K562 (cell line): ENCODE measurements at regions not wholly inside any gene's neighbourhood (a gene's known extent, or its start where the extent isn't known, plus 50 kb on each side); places are given as distances from the start of the nearest gene placed in this dataset.

Experiments
- ATAC-seq: fragments of 200-7000 bp; cut with Tn5 transposase; 3 replicates; pipeline ENCODE4 v1.9.1; 2020; ENCODE audit warnings: moderate library complexity
- BruUV-seq: library from RNA; stranded (reverse); fragments of 400-500 nt; replicated peaks from 2 replicates; lab custom pipeline; 2021; lab: Mats Ljungman, UMichigan
- CTCF ChIA-PET: fragments of 300-600 bp; formaldehyde crosslinking; extraction: SDS; loops from one replicate; lab custom pipeline; 2021; ENCODE audit warnings: low intra/inter-chr PET ratio; lab: Yijun Ruan, JAX
- POLR2A ChIA-PET: fragments of 300-600, 350-650 bp; sonication (Branson Sonifier 250); formaldehyde crosslinking; extraction: SDS; loops from one replicate; lab custom pipeline; 2021; ENCODE audit warnings: antibody characterized with exemption, inconsistent platforms; lab: Yijun Ruan, JAX
- DNase-seq, 4 experiments: peaks; one replicate each; pipeline versions ENCODE4 v3.0.0 to v3.0.0-alpha.2; 2011 to 2018; ENCODE audit warnings: low spot score in 3 of 4, mixed read lengths in 3 of 4; ENCODE audit errors: extremely low read depth in 1 of 4
- FAIRE-seq: peaks from 2 replicates; lab custom pipeline; 2011; peaks lifted over from hg19 to GRCh38; lab: Jason Lieb, UNC
- H2AFZ ChIP-seq: 2 replicates; pipeline ENCODE4 v1.6.0; 2011; ENCODE audit warnings: low read depth, low read length, control low read depth, inconsistent platforms
- H3K27ac ChIP-seq: fragments of 200-600 bp; 3 replicates; pipeline ENCODE4 v1.8.0; 2011; ENCODE audit warnings: low read depth, mild to moderate bottlenecking, control low read depth, inconsistent platforms, low read length, moderate library complexity, mixed read lengths; ENCODE audit errors: extremely low read depth
- H3K27me3 ChIP-seq, 2 experiments: fragments of 300-600 bp in 1 of 2; 2 replicates in 1 of 2; 3 replicates in 1 of 2; pipeline versions ENCODE4 v1.6.0 to v1.8.0; 2011; ENCODE audit warnings: inconsistent platforms in 2 of 2, low read length in 2 of 2, mild to moderate bottlenecking in 1 of 2, mixed read lengths in 1 of 2, moderate library complexity in 1 of 2; ENCODE audit not compliant: control insufficient read depth in 2 of 2, insufficient read depth in 2 of 2
- H3K36me3 ChIP-seq: fragments of 300-600 bp; 3 replicates; pipeline ENCODE4 v1.8.0; 2011; ENCODE audit warnings: mild to moderate bottlenecking, low read length, inconsistent platforms; ENCODE audit not compliant: control insufficient read depth, insufficient read depth
- H3K4me1 ChIP-seq, 2 experiments: fragments of 200-600 bp in 1 of 2; replicated peaks in 1 of 2; 2 replicates in 1 of 2; 3 replicates in 1 of 2; pipeline versions ENCODE4 v1.5.1 to v1.8.0; 2011; ENCODE audit warnings: inconsistent platforms in 2 of 2, low read length in 2 of 2, mild to moderate bottlenecking in 1 of 2, mixed read lengths in 1 of 2, moderate library complexity in 1 of 2; ENCODE audit not compliant: control insufficient read depth in 2 of 2, insufficient read depth in 2 of 2
- H3K4me2 ChIP-seq: 2 replicates; pipeline ENCODE4 v1.6.1; 2011; ENCODE audit warnings: low read length, control low read depth, inconsistent platforms, mixed read lengths; ENCODE audit not compliant: insufficient read depth
- H3K4me3 ChIP-seq: fragments of 200-600 bp; sonication (generic), shearing (Covaris generic); 2 replicates; pipeline ENCODE4 v1.5.1; 2016; ENCODE audit warnings: control low read depth, inconsistent platforms
- H3K79me2 ChIP-seq: fragments of 200-600 bp; 3 replicates; pipeline ENCODE4 v1.8.0; 2011; ENCODE audit warnings: low read length, inconsistent platforms; ENCODE audit not compliant: control insufficient read depth, insufficient read depth
- H3K9ac ChIP-seq, 2 experiments: 2 replicates each; pipeline versions ENCODE4 v1.6.0 to v1.6.1; 2011; ENCODE audit warnings: low read depth in 2 of 2, low read length in 2 of 2, control low read depth in 1 of 2, inconsistent platforms in 1 of 2, mild to moderate bottlenecking in 1 of 2, mixed read lengths in 1 of 2; ENCODE audit not compliant: insufficient read depth in 1 of 2
- H3K9me1 ChIP-seq: one replicate; pipeline ENCODE4 v1.6.0; 2011; ENCODE audit warnings: inconsistent platforms, mild to moderate bottlenecking, low read length, moderate library complexity; ENCODE audit not compliant: control insufficient read depth, insufficient read depth
- H3K9me3 ChIP-seq: replicated peaks from 2 replicates; pipeline ENCODE4 v1.5.1; 2011; ENCODE audit warnings: low read depth, low read length, inconsistent platforms; ENCODE audit not compliant: control insufficient read depth, insufficient read depth
- H4K20me1 ChIP-seq: replicated peaks from 2 replicates; pipeline ENCODE4 v1.6.1; 2011; ENCODE audit warnings: low read length, inconsistent platforms, mixed read lengths; ENCODE audit not compliant: control insufficient read depth, insufficient read depth
- ARID1B ChIP-seq: fragments of 450-650 bp; IDR thresholded peaks from 2 replicates; pipeline ENCODE4 v1.6.1; 2016; ENCODE audit warnings: antibody characterized with exemption, mild to moderate bottlenecking, inconsistent platforms
- BRF2 ChIP-seq: IDR thresholded peaks from 3 replicates; pipeline ENCODE4 v1.6.1; 2011; ENCODE audit warnings: borderline replicate concordance, mild to moderate bottlenecking; ENCODE audit not compliant: insufficient read length, insufficient read depth
- CBFB ChIP-seq: sonication (generic); formaldehyde crosslinking; IDR thresholded peaks from 2 replicates; pipeline ENCODE4 v1.4.0; 2020; ENCODE audit warnings: mild to moderate bottlenecking, missing genetic modification reagents
- ETS1 ChIP-seq: conservative IDR thresholded peaks from 2 replicates; pipeline ENCODE4 v1.6.1; 2011; ENCODE audit warnings: low read depth, mild to moderate bottlenecking, low read length; ENCODE audit not compliant: control insufficient read depth
- HOMEZ ChIP-seq: fragments of 250-450 bp; sonication (Bioruptor Pico); IDR thresholded peaks from 2 replicates; pipeline ENCODE4 v1.4.0; 2020; ENCODE audit warnings: mild to moderate bottlenecking, moderate library complexity
- KDM2B ChIP-seq: fragments of 250-450 bp; sonication (Bioruptor Pico); IDR thresholded peaks from 2 replicates; pipeline ENCODE4 v1.8.0; 2021; ENCODE audit warnings: mild to moderate bottlenecking, moderate library complexity
- SMAD2 ChIP-seq: fragments of 150-350 bp; IDR thresholded peaks from 2 replicates; pipeline ENCODE4 v1.6.1; 2014; ENCODE audit warnings: low read depth, mild to moderate bottlenecking, low read length
- SMARCE1 ChIP-seq: fragments of 450-650 bp; IDR thresholded peaks from 2 replicates; pipeline ENCODE4 v1.7.1; 2016; ENCODE audit warnings: mild to moderate bottlenecking
- STAG1 ChIP-seq: sonication (generic); formaldehyde crosslinking; IDR thresholded peaks from 2 replicates; pipeline ENCODE4 v1.5.0; 2020; ENCODE audit warnings: missing genetic modification reagents, borderline replicate concordance
- TAF15 ChIP-seq: fragments of 200-400 bp; formaldehyde crosslinking; IDR thresholded peaks from 2 replicates; pipeline ENCODE4 v1.6.1; 2017; ENCODE audit warnings: mild to moderate bottlenecking, low read depth, low read length, moderate library complexity
- TEAD4 ChIP-seq, 2 experiments: sonication (generic) in 1 of 2; formaldehyde crosslinking in 1 of 2; IDR thresholded peaks; 2 replicates each; pipeline versions ENCODE4 v1.6.1 to v1.8.0; 2012 to 2022; ENCODE audit warnings: borderline replicate concordance in 1 of 2, inconsistent platforms in 1 of 2, low read length in 1 of 2, mild to moderate bottlenecking in 1 of 2, missing genetic modification reagents in 1 of 2
- USF1 ChIP-seq: sonication (generic); formaldehyde crosslinking; IDR thresholded peaks from 2 replicates; pipeline ENCODE4 v1.9.0; 2022; ENCODE audit warnings: mild to moderate bottlenecking, missing genetic modification reagents
- WGBS: fragments of 100-300 bp; shearing (Covaris generic); methylation state at CpG from one replicate; pipeline ENCODE4 v1.1.6; 2016; ENCODE audit warnings: low coverage, mixed read lengths; ENCODE audit not compliant: insufficient coverage; ENCODE audit errors: missing lambda C conversion rate; 5-methylcytosine and 5-hydroxymethylcytosine counted together
- in situ Hi-C: fragments of 300-500 bp; cut with MboI; formaldehyde crosslinking; loops from 4 replicates; pipeline ENCODE4 v1.15.0; 2018; ENCODE audit warnings: inconsistent platforms, mixed read lengths
- intact Hi-C: fragments of 100-400 bp; cut with micrococcal nuclease; formaldehyde crosslinking; loops from 2 replicates; pipeline ENCODE4 v1.14.2; 2022

- 0 out of 3 replicates have a peak, but pooled peaks have one; percentile 2 for ATAC-seq
- H3K36me3 ChIP-seq, result no peaks in the 10 kb centered on the region
- 3% methylated on average over 1 of the region's 1 CpG for WGBS
- H3K4me1 ChIP-seq, result peaks cover 0 to 13% of the 10 kb centered on the region in 2 experiments; a peak in 4 of 5 replicates
- no peaks in the 10 kb centered on the region for H3K79me2 ChIP-seq
- H4K20me1 ChIP-seq, result peaks cover 26% of the 10 kb centered on the region; the same call in 1 of the 2 replicates
- H3K27me3 ChIP-seq, result peaks cover 15 to 43% of the 10 kb centered on the region in 2 experiments; a peak in 4 of 5 replicates
- no peaks in the 10 kb centered on the region for H3K9me3 ChIP-seq
- H2AFZ ChIP-seq, result no peak overlapping the region
- no peak overlapping the region for H3K4me2 ChIP-seq
- in situ Hi-C loops, result no loop called here
- H3K4me3 ChIP-seq, result no peak overlapping the region
- DNase-seq, result no peak
- BruUV-seq, result no TSS peak
- POLR2A ChIA-PET, result interaction anchor here (0.6 to 2.5 kb wide), 10 partner anchors 9 to 343 kb away, joined by 3 to 10 read pairs (median 4); no protein-coding TSS in a partner anchor
- H3K9ac ChIP-seq, result no peak overlapping the region
- H3K9me1 ChIP-seq, result no peaks in the 10 kb centered on the region
- intact Hi-C loops, result loop anchor here (10.0 kb wide), 1 partner anchor 386 kb away; no protein-coding TSS in a partner anchor
- FAIRE-seq, result no peak
- no peak overlapping the region for H3K27ac ChIP-seq
- CTCF ChIA-PET, result interaction anchor here (1.1 kb wide), 1 partner anchor 101 kb away, joined by 3 read pairs; no protein-coding TSS in a partner anchor
- TF ChIP-seq ARID1B (no peak), BRF2 (no peak), HOMEZ (CRISPR knock-in tag) (peak; percentile 21; the same call in 1 of the 2 replicates), CBFB (CRISPR knock-in tag) (0 out of 2 replicates have a peak, but pooled peaks have one; percentile 64), SMARCE1 (no peak), STAG1 (CRISPR knock-in tag) (peak; percentile 42; the same call in 1 of the 2 replicates), USF1 (peak; percentile 45; the same call in 1 of the 2 replicates), KDM2B (CRISPR knock-in tag) (no peak), TEAD4 (IDR thresholded peaks at IDR 0.05; ENCODE audit: low read length) (no peak), TEAD4 (CRISPR knock-in tag; IDR thresholded peaks at IDR 0.05; ENCODE audit: borderline replicate concordance) (peak; percentile 50; the same call in 1 of the 2 replicates), TAF15 (no peak), ETS1 (peak; percentile 11; the same call in 1 of the 2 replicates), SMAD2 (no peak)
Measured at GRCh38 chr22:22038178-22038880, 55.7 kb upstream of the TOP3B start.
